Activated B cell treated with CpG ODN at 0.5 μM for 24 hours (primary cell): ENCODE measurements at regions not wholly inside any gene's neighbourhood (a gene's known extent, or its start where the extent isn't known, plus 50 kb on each side); places are given as distances from the start of the nearest gene placed in this dataset.
"Not testable (repeated sequence)": the region's sequence is repeated elsewhere in the genome, so short reads cannot be mapped to it uniquely, and the experiment has no call there.

Experiments used
- ATAC-seq: fragments of 200-7000 bp; cut with Tn5 transposase; one replicate; pipeline ENCODE4 v1.10.0; 2021; ENCODE audit warnings: low read depth, mild to moderate bottlenecking, moderate library complexity
- CTCF ChIA-PET: fragments of 350-600 bp; sonication (Branson Sonifier 250); formaldehyde crosslinking; loops from one replicate; lab custom pipeline; 2021; ENCODE audit warnings: antibody characterized with exemption; lab: Charles Lee
- POLR2A ChIA-PET: fragments of 350-600 bp; sonication (Branson Sonifier 250); formaldehyde crosslinking; loops from one replicate; lab custom pipeline; 2021; ENCODE audit warnings: antibody characterized with exemption; lab: Charles Lee
- DNase-seq: peaks from one replicate; pipeline ENCODE4 v3.0.0; 2022
- H3K27ac Mint-ChIP-seq: one replicate; pipeline ENCODE4 v1.8.0; 2020; ENCODE audit warnings: mixed read lengths
- H3K27me3 Mint-ChIP-seq: one replicate; pipeline ENCODE4 v1.8.0; 2021; ENCODE audit warnings: mixed read lengths
- H3K36me3 Mint-ChIP-seq: one replicate; pipeline ENCODE4 v1.8.0; 2021; ENCODE audit warnings: low read depth, mixed read lengths
- H3K4me1 Mint-ChIP-seq: one replicate; pipeline ENCODE4 v1.8.0; 2021; ENCODE audit warnings: mixed read lengths
- H3K4me3 Mint-ChIP-seq: one replicate; pipeline ENCODE4 v1.8.0; 2020; ENCODE audit warnings: mild to moderate bottlenecking, mixed read lengths
- H3K9me3 Mint-ChIP-seq: one replicate; pipeline ENCODE4 v1.8.0; 2020; ENCODE audit warnings: mixed read lengths
- intact Hi-C: fragments of 100-400 bp; cut with micrococcal nuclease; formaldehyde crosslinking; loops from one replicate; pipeline ENCODE4 v1.15.1; 2024
- TF ChIP-seq, protein P1 (sequence below): fragments of 200-600 bp; IDR thresholded peaks from one replicate; pipeline ENCODE4 v1.8.0; 2022; ENCODE audit warnings: antibody characterized with exemption, mild to moderate bottlenecking

DNA sequence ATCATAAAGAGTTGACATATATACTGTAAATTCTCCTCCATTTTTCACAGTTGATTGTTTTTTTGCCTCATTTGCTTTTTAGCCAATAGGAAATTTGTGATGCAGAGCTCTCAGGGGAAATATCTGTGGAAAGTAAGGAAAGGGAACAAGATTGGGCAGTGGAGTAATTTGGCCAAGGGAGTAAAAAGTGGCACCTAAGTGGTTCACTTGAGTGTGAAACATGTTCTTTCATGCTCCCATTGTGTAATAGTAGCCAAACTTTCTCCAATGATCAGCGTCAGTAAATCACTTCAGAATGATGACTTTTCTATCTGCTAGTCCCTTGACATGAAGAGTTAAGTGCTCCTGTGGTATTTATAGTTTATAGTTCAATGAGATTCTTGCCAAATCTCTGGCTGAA, 141.9 kb upstream of the KCNJ3 start:
- DNase-seq (no peak), ATAC-seq (no peak)
- Mint-ChIP-seq H3K36me3 (no peaks in the 10 kb centered on the region), H3K4me3 (no peak overlapping the region), H3K9me3 (no peaks in the 10 kb centered on the region), H3K4me1 (no peaks in the 10 kb centered on the region), H3K27me3 (no peaks in the 10 kb centered on the region), H3K27ac (no peak overlapping the region)
- intact Hi-C loops = no loop called here
- TF ChIP-seq, protein P1, sequence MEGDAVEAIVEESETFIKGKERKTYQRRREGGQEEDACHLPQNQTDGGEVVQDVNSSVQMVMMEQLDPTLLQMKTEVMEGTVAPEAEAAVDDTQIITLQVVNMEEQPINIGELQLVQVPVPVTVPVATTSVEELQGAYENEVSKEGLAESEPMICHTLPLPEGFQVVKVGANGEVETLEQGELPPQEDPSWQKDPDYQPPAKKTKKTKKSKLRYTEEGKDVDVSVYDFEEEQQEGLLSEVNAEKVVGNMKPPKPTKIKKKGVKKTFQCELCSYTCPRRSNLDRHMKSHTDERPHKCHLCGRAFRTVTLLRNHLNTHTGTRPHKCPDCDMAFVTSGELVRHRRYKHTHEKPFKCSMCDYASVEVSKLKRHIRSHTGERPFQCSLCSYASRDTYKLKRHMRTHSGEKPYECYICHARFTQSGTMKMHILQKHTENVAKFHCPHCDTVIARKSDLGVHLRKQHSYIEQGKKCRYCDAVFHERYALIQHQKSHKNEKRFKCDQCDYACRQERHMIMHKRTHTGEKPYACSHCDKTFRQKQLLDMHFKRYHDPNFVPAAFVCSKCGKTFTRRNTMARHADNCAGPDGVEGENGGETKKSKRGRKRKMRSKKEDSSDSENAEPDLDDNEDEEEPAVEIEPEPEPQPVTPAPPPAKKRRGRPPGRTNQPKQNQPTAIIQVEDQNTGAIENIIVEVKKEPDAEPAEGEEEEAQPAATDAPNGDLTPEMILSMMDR = no peak
- POLR2A ChIA-PET = no interaction called here
- CTCF ChIA-PET = no interaction called here

GRCh38 chr2:154557906-154558305, 140.6 kb upstream of the KCNJ3 start:
- CTCF ChIA-PET = no interaction called here

GRCh38 chr2:154565433-154565832, 133.1 kb upstream of the KCNJ3 start:
- no peak for ATAC-seq
- TF ChIP-seq, protein P1 = no peak
- POLR2A ChIA-PET = no interaction called here
- intact Hi-C loops = no loop called here
- no peak for DNase-seq
- Mint-ChIP-seq H3K27ac (no peak overlapping the region), H3K4me1 (no peaks in the 10 kb centered on the region), H3K9me3 (peaks cover 10% of the 10 kb centered on the region), H3K4me3 (no peak overlapping the region), H3K27me3 (no peaks in the 10 kb centered on the region), H3K36me3 (no peaks in the 10 kb centered on the region)
- CTCF ChIA-PET = no interaction called here

More at GRCh38 chr2:154557906-154558305, 140.6 kb upstream of the KCNJ3 start:
- no peak overlapping the region for H3K4me3 Mint-ChIP-seq
- TF ChIP-seq, protein P1 = no peak
- DNase-seq = no peak
- no peaks in the 10 kb centered on the region for H3K9me3 Mint-ChIP-seq
- POLR2A ChIA-PET = no interaction called here
- H3K36me3 Mint-ChIP-seq = no peaks in the 10 kb centered on the region
- no peak for ATAC-seq
- H3K27me3 Mint-ChIP-seq = no peaks in the 10 kb centered on the region
- intact Hi-C loops = no loop called here
- no peak overlapping the region for H3K27ac Mint-ChIP-seq
- no peaks in the 10 kb centered on the region for H3K4me1 Mint-ChIP-seq

DNA sequence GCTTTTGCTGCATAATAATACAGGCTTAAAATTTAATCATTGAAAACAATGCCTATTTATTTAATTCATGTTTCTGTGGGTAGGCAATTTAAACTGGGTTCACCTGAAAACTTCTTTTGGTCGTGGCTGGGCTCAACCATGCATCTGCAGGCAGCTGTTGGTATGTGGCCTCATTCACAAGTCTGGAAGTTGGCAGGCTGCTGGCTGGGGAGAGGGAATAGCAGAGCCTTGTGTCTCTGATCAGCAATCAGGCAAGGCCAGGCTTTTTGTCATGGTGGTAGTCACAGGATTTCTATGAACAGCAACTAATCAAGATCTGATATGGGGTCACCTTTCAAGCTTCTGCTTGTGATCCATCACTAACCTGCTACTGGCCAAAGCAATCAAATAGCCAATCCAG, 130.1 kb upstream of the KCNJ3 start:
- TF ChIP-seq, protein P1 = no peak
- Mint-ChIP-seq H3K27ac (no peak overlapping the region), H3K27me3 (no peaks in the 10 kb centered on the region), H3K9me3 (peaks cover 10% of the 10 kb centered on the region), H3K4me3 (no peak overlapping the region), H3K4me1 (no peaks in the 10 kb centered on the region), H3K36me3 (no peaks in the 10 kb centered on the region)
- ATAC-seq (no peak), DNase-seq (no peak)
- CTCF ChIA-PET = no interaction called here
- POLR2A ChIA-PET = no interaction called here
- intact Hi-C loops = no loop called here

DNA sequence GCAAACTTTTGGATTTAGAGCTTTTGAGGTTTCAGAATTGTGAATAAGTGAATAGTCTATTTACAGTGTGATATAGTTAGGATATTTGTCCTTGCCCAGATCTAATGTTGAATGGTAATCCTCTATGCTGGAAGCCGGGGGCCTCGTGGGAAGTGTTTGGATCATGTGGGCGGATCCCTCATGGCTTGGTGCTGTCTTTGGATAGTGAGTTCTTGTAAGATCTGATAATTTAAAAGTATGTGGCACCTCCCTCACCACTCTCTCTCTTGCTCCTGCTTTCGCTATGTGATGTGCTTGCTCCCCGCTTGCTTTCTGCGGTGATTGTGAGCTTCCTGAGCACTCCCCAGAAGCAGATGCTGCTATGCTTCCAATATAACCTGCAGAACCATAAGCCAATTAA, 128.0 kb upstream of the KCNJ3 start:
- intact Hi-C loops = no loop called here
- POLR2A ChIA-PET = no interaction called here
- Mint-ChIP-seq H3K4me3 (no peak overlapping the region), H3K27me3 (no peaks in the 10 kb centered on the region), H3K4me1 (no peaks in the 10 kb centered on the region), H3K36me3 (no peaks in the 10 kb centered on the region), H3K27ac (no peak overlapping the region), H3K9me3 (peaks cover 10% of the 10 kb centered on the region)
- CTCF ChIA-PET = no interaction called here
- no peak for DNase-seq
- TF ChIP-seq, protein P1 = no peak
- ATAC-seq = no peak

DNA sequence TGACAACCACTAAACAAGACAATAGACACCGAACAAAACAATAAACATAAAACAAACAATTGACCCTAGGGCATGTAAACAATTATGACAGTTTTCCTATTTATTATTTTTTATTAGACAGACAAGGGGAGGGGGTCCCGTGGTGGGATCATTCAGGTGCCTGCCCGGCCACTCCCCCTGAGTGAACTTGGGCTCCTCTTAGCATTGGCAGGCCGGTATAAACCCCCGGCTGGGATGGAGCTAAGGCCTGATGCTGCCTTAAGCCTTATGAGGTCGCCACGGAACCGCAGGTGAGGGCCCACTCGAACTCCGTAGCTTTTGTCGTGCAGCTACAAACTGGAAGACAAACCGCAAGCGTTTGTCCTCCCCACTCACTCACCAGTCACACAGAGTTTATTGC, 121.8 kb upstream of the KCNJ3 start:
- H3K27me3 Mint-ChIP-seq, CTCF ChIA-PET, H3K27ac Mint-ChIP-seq, intact Hi-C loops, H3K36me3 Mint-ChIP-seq, POLR2A ChIA-PET, H3K4me1 Mint-ChIP-seq, H3K9me3 Mint-ChIP-seq, H3K4me3 Mint-ChIP-seq, DNase-seq, ATAC-seq: not testable (repeated sequence)
